ENCODE measurements at regions not wholly inside any gene's neighbourhood (a gene's known extent, or its start where the extent isn't known, plus 50 kb on each side); places are given as distances from the start of the nearest gene placed in this dataset.

DNA sequence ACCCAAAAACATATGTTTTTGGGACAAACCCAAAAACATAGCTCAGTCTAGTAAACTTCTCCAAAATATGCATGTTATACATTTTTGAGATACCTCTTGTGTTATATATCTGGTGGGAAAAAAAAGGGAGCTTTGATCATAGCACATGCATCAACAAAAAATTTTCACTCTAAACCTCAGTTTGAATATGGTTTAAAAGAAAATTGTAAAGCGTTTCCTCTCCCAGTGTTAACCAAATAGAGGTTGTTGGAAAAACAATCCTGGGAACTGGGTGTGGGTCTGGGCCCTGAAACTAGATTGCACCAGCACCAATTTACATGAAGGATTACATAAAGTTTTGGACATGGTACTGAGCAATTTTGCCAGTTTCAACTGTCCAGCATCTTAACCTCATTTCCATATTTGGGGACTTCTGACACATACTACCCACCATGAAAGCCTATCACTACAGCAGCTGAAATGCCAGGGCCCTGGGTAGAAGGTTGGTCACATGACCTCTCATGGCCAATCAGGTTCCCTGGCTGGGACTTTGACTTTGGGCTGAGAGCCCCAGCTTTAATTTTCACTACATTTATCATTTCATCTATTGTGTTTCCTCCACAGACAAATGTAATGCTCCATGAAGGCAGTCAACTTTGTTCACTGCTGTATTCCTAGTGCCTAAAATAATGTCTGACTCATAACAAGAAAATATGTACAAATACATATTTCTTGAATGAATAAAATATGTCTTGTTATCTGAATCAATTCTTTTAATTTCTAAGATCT lies 150.7 kb downstream of the SETD4 start:
- TF ChIP-seq, protein P1, sequence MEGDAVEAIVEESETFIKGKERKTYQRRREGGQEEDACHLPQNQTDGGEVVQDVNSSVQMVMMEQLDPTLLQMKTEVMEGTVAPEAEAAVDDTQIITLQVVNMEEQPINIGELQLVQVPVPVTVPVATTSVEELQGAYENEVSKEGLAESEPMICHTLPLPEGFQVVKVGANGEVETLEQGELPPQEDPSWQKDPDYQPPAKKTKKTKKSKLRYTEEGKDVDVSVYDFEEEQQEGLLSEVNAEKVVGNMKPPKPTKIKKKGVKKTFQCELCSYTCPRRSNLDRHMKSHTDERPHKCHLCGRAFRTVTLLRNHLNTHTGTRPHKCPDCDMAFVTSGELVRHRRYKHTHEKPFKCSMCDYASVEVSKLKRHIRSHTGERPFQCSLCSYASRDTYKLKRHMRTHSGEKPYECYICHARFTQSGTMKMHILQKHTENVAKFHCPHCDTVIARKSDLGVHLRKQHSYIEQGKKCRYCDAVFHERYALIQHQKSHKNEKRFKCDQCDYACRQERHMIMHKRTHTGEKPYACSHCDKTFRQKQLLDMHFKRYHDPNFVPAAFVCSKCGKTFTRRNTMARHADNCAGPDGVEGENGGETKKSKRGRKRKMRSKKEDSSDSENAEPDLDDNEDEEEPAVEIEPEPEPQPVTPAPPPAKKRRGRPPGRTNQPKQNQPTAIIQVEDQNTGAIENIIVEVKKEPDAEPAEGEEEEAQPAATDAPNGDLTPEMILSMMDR (IDR thresholded peaks at IDR 0.05), result no peak
- TF ChIP-seq POLR2A (IDR thresholded peaks at IDR 0.05), result no peak
